ENCODE measurements at regions not wholly inside any gene's neighbourhood (a gene's known extent, or its start where the extent isn't known, plus 50 kb on each side); places are given as distances from the start of the nearest gene placed in this dataset.

DNA sequence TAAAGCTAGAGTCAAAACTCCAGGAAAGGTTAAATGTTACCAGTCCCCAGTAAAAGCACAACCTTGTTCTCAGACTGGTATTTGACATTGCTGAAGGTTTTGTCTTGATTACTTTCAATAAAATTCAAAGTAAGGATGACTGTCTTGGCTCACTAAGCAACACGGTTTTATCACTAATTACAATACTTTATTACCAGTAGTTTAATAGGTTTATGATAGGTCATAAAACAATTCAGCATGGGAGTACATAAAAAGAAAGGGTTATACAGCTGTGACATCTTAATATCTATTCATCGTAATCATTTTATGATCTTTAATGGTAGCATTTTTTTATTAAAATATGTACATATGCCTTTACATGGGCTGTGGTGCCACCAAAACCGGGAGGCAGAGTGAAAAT, 370.7 kb upstream of the IRX2 start:
- TF ChIP-seq, protein P1, sequence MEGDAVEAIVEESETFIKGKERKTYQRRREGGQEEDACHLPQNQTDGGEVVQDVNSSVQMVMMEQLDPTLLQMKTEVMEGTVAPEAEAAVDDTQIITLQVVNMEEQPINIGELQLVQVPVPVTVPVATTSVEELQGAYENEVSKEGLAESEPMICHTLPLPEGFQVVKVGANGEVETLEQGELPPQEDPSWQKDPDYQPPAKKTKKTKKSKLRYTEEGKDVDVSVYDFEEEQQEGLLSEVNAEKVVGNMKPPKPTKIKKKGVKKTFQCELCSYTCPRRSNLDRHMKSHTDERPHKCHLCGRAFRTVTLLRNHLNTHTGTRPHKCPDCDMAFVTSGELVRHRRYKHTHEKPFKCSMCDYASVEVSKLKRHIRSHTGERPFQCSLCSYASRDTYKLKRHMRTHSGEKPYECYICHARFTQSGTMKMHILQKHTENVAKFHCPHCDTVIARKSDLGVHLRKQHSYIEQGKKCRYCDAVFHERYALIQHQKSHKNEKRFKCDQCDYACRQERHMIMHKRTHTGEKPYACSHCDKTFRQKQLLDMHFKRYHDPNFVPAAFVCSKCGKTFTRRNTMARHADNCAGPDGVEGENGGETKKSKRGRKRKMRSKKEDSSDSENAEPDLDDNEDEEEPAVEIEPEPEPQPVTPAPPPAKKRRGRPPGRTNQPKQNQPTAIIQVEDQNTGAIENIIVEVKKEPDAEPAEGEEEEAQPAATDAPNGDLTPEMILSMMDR (IDR thresholded peaks at IDR 0.05): no peak
- no peak for TF ChIP-seq ZFX (IDR thresholded peaks at IDR 0.05; ENCODE audit: borderline replicate concordance)
